SHP77 (cell line): ENCODE measurements at regions not wholly inside any gene's neighbourhood (a gene's known extent, or its start where the extent isn't known, plus 50 kb on each side); places are given as distances from the start of the nearest gene placed in this dataset.

Experiments used
- DNase-seq, 2 experiments: peaks; one replicate each; lab custom pipeline; 2025; lab: John Stamatoyannopoulos, UW

DNA sequence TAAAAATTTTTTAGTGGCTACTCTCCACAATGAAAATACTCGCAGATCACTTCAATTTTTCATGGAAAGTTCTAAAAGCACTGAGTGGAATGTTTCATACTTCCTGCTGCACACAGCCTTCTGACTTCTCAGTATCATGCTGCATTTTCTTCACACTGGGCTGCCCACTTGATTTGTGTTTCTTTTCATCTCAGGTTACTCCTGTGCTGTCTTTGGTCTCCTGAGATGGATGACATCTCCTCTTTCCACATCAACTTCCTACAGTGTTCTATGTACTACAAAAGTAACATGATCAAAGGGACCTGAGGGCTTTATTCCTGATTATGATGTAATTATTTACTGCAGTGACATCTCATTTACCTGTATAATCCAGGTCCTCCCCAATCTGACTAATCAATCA is 927.7 kb downstream of the ROBO2 start:
- no peak for DNase-seq

DNA sequence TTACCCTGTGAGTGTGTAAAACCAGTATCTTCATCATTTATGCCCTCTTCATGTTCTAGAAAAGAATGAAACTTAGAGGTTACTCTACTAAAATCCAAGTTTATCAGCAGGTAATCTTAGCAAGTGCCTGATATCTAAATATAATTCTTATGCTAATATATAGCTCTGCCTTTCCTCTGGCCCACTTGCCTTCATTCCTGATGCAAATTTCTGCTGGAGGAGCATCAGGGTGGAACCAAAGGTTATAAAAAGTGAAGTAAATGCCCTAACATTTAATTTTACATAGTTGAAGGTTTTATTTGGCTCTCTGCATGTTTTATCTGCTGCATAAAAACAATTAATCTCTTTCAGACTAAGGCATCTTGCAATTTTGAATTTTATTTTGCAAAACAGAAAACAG is 936.2 kb downstream of the ROBO2 start:
- no peak for DNase-seq

DNA sequence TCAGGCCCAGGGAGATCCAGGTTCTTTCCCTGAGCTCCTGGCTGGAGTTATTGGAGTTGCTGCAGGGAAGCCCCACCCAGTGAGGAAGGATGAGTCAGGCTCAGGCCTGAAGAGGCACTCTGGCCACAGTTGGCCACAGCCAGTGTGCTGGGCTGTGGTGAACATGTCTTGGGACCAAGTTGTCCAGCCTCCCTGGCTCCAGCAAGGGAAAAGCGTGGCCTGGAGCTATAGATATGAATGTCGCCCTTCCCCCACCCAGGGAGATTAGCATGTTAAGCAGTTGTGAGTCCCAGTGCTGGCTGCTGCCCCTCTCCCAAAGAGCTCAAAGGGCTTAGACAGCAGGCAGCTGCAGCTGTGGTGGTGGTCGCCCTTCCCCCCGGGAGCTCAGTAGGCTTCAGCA is 963.2 kb downstream of the ROBO2 start:
- DNase-seq, result no peak

DNA sequence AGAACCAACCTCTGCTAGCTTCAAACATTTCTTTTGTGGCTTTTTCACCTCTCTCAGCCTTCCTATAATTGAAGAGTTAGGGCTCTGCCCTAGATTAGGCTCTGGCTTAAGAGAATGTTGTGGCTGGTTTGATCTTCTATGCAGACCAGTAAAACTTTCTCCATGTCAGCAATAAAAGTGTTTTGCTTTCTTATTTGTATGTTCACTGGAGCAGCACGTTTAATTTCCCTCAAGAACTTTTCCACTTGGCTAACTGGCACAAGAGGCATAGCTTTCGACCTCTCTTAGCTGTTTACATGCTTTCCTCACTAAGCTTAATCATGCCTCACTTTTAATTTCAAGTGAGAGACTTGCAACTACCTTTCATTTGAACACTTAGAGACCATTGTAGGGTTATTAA is 964.7 kb downstream of the ROBO2 start:
- no peak for DNase-seq

DNA sequence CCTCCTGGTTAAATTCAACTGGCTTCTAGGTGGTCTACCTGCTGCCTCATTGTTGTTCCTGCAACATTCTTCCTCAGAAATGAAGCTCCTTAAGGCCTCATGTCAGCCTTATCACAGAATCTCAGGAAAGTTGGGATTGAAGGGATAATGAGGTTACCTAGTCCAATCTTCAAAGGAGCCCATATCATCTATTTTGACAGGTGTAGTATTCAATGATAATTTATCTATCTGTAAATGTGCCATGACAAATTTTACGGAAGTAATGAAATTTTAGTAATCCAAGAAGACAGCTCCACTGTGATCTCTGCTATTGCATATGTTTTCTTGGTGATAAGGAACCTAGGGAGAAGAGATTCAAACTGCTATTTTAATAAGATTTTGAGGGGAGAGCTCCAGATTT is 973.8 kb downstream of the ROBO2 start:
- no peak for DNase-seq

DNA sequence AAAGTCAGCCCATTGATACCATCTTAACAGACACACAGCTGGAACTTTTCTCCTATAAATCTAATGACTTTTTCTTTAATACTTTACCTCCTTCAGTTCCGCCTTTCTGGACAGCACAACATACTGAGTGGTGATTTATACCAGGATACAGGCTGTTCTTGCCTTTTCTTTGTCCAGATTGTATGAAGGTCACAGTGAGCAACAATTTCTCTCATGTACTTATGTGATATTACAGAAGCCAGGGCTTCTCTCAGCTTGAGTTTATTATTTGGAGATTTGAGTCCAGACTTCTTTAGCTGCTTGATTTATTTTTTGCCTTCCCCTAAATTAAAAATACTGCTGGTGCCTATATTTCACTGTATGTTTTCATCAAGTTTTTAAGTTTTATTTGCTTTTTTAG is 976.0 kb downstream of the ROBO2 start:
- no peak for DNase-seq

DNA sequence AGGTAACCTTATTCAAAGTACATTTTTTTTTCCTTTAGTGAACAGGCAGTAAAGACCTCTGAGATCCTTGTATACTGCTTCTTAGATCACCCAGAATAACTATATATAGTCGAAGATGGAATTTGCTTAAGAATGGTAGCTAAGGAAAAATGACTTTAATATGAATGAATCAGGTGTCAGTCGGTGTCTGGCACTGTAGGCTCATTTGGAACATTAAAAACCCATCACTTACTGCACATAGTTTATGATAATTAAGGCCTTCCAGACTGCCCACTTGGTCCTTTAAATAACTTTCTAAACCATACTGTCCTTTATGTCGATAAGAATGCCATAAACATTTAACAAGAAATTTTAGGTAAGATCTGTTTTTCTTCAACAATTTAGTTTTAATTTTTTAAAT is 981.8 kb downstream of the ROBO2 start:
- DNase-seq, result no peak

DNA sequence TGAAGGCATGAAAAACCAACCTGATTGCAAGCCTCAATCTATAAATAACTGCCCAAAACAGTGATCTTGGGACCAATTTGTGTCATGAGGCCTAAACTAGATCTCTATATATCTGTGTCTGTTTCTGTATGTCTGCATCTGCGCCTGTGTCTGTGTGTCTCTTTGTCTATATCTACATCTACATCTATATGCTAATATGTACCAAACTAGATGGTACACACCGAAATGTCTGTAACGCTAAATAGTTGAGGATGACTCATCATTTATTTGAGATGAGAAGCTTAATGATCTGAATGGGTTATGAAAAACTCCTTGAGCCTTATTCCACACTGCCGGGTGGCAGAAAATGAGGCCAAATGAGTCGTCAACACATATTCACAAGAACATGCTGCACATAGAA is 982.3 kb downstream of the ROBO2 start:
- peak in 1 of 2 experiments; percentile 3 for DNase-seq

DNA sequence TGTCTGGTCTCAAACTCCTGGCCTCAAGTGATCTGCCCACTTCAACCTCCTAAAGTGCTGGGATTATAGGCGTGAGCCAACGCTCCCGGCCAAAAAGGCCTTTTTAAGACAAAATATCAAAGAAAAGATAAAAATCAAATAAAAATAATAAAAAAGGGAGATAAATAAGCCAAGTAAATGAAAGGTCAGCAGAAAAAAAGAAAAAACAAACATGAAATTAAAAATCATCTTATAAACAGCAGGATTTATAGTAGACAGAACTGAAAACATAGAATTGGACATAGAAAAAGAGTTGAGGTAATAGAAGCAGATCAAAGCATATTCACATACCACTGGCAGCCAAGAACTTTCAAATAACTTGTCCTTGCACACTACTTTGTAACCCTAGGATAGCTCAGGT is 983.4 kb downstream of the ROBO2 start:
- DNase-seq, result no peak

DNA sequence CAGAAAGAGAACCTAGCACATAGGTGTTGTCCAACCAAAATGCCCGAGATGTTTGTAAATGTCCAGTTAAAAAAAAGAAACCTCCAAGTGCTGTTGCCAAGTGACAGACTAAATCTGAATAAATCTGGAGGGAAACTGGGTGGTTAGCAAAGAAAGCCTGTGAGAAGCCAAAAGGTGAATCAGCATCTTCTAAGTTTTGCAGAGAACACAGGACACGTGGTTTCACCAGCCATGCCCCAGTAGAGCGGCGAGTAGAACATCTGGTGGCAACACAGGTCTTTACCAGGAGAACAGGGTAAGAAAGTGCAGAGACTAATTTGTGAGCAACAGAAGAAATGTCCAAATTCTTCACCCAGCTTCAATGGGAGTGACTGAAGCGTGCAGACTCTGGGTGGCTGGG is 986.0 kb downstream of the ROBO2 start:
- DNase-seq, result no peak

DNA sequence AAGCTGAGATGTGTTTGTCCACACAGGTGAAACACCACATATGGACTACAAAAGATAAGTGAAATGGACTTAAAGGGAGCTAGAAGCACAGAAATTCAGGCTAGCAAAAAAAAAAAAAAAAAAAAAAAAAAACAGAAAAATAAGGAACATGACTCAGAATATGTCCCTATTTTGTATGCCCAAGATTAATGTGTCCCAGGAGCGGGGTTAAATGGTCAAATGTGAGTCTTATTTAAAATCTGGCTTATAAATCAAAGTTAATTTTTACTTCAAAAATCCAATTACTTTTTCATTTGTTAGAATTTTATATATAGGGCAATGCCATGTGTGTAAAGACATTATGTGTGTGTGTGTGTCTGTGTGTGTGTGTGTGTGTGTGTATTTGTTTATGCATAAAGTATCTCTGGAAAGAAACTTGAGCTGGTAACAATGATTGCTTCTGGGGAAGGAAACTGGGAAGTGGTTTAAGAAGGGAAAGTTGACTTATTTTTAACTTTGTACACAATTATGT is 986.5 kb downstream of the ROBO2 start:
- no peak for DNase-seq

DNA sequence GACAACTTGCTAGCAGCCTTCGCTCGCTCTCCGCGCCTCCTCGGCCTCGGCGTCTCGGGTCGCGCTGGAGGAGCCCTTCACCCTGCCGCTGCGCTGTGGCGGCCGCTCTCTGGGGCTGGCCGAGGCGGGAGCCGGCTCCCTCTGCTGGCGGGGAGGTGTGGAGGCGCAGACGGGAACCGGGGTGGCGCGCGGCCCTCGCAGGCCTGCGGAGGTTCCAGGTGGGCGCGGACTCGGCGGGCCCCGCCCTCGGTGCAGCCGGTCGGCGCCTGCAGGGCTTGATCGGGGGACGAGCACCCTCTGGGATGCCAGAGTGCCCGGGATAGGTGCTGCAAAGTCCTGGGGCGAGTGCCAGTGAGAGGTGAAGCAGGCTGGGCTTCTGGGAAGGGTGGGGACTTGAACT is 989.9 kb downstream of the ROBO2 start:
- DNase-seq, result no peak

DNA sequence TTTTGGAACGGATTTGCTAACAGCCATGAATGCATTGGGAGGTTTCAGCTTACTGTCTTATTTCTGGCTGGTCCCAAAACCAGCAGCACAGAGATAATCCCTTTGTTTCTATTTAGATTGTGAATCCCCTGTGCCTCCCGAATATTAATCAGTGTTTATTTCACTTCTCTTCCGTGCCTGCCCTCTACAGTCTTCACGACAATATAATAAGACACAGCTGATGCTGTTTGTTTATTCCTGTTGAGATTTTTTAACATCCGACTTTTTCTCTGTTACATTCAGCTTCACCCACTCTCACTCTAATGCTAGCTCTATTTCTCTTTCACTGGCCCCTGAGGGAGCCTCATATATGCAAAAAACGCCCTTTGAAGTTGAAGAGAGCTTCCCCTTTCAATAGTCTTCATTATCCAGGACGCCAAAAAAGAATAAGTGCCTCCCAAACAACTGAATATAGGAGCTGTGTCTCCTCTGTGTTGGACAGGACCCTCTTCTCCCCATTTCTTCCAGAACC is 995.3 kb downstream of the ROBO2 start:
- no peak for DNase-seq

DNA sequence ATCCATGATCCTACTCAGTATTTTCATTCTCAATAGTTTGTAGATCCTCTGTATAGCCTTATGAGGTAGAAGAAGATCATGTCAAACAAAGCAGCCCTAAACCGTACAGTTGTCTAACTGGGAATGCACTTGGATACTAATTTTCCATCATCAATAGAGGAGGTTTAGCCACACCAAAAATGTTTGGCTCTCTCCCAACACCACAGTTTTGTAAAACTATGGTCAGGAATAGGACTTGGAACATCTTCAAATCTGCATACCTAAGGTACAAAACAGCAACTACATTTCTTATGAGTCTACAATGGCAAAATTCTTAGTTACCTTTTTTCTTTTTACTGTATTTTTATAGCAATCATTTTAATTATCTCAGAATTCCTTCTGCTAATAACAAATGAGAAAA is 1001.6 kb downstream of the ROBO2 start:
- no peak for DNase-seq

DNA sequence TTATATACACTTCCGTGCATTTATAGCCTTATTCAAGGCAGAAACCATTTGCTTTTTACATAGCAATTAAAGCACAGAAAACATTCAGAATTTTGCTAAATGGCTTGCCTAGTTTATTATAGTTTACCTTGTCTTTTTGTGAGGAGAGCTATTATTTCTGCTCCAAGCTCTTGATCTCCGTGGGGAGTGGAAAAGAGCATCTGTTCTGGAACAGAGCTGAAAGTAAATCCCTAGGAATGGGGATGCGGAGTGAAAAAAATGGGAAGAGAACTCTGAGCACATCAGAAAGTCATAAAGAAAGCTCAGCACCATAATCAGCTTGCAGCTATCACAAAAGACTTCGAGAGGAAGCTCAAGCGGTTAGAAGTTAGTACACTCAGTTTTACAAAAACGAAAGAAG is 1006.7 kb downstream of the ROBO2 start:
- DNase-seq, result no peak

DNA sequence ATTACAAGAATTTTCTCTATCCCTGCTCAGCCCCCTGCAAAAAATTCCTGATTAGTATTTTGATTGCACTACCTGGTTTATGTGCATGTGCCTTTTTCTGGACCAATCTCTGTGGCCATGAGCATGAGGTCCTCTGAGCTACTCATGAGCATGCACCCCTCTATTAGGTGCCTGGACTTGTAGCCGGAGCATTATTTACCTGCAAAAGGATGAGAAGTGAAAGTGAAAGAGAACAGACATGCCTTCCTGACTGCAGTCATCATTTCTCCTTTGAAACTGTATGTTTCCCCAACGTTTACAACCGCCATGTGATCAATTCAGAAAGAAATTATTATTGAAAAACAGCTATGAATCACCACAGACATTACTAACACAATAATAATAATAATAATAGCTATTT is 1008.8 kb downstream of the ROBO2 start:
- no peak for DNase-seq

DNA sequence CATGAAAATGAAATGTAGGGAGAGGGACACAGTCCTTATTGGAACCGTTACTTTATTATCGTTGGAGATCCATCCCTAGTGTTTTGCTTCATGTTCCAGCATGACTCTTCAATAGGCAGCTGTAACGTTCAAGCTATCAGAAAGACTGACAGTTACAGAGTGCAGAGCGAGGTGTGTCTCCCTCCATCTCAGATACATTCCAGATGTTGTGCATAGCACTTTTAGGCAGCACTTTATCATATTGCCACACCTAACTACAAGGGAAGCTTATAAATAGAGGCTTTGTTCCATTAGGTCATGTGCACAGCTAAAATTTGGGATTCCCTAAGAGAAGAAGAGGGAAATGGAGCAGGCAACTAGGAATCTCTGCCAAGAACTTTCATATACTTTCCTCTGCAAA is 1009.6 kb downstream of the ROBO2 start:
- no peak for DNase-seq

DNA sequence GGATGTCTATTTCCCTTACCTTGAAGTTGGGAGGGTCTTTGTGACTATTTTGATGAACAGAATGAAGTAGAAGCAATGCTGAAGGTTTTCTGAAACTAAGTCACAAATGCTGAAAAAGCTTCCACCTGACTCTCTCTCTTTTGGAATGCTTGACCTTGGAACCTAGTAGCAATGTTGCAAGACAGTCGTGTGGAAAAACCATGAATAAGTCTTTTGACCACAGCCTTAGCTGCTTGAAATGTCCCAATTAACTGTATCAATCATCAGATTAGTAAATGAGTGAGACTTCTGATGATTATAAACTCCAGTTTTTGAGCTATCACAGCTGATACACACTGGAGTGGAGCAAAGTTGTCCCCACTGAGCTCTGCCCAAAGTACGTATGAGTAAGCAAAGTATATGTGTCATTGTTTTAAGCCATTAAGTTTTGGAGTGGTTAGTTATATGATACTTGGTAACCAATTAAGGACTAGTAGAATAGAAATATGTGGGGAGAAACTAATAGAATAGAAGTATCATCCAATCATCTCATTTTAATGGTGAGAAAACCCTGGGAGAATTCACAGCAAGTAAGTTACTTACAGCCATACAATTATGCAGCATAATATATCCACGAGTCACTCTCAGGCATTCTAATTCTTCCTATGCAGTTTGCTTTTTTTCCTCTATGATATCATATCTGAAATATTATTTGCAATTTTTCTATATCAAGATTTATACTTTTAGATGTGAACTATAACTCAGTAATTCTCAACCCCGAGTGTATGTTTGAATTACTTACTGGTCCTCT is 1010.6 kb downstream of the ROBO2 start:
- no peak for DNase-seq

DNA sequence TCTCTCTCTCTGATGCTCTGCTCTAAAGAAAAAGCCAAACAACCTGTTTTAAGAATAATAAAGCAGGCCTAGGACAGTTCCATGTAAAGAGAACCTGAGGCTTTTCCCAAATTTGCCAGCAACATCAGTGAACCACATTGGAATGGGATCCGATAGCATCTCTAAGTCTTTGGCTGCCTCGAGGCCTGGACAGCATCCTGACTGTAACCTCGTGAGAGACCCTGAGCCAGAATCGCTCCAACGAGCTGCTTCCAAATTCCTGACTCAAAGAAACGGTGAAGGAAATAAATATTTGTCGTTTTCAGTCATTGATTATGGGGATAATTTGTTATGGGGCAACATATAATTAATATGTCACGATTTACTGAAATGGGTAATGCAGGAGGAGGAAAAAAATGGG is 1012.8 kb downstream of the ROBO2 start:
- no peak for DNase-seq

DNA sequence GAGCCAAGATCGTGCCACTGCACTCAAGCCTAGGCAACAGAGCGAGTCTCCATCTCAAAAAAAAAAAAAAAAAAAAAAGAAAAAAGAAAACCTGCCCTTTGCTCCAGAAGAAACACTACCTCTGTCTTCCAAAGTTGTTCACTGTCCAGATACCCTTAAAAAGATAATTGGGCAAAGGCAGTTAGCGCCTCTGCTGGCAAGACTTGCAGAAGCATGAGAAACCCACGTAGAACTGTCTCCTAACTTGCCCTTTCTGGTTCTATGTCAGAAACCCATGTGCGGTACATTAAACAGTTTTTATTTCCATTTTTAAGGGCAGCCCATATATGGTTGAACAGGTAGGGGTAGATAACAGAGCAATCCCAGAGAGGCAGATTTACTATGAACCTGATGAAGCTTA is 1026.4 kb downstream of the ROBO2 start:
- no peak for DNase-seq

DNA sequence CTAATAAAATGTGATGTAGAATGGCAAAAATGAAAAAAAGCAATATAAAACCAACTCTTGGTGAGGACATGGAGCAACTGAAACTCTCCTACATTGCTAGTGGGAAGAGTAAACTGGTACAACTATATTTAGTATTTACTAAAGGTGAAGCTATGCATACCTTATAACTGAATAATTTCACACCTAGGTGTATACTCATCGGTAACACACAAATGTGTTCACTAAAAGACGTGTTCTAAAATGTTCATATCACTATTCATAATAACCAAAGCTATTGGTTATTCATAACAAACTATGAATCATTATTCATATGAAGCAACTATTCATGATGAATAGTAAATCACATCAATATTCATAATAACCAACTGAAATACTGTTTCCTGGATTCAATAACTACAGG is 1030.3 kb downstream of the ROBO2 start:
- DNase-seq, result no peak

DNA sequence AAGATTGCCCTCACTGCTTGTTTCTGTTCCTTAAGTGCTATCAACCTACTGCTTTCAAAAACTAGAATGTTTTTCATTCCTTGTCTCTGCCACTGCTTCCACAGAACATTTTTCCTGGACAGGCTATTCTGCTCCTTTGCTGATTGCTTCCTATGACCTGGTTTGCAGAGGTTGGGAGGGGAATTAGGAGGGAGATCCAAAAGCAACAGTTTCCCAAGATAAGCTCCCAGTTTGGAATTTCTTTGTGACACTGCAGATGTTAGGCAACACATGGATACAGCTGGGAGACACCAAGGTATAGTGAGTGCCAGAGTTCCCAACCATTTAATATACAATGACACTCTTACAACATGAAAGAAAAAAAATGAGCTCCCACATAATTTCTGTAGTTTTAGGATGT is 1036.5 kb downstream of the ROBO2 start:
- no peak for DNase-seq

DNA sequence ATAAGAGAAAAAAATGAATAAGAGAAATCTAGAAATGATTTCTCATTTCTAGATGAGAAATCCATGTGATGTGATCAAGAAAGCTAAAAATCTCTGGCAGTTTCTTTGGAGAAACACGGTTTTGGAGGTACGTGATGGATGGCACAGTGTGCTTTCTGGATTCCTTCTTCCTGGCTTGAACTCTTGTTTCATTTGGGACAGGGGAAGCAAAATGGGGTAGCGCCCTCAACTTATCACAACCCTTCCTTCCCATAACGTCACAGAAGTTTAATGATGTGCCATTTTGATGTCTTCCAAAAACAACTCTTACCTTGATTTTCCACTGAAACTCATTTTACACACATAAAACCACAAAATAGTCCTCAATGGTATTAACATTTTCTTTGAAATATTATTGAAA is 1037.3 kb downstream of the ROBO2 start:
- DNase-seq, result no peak

DNA sequence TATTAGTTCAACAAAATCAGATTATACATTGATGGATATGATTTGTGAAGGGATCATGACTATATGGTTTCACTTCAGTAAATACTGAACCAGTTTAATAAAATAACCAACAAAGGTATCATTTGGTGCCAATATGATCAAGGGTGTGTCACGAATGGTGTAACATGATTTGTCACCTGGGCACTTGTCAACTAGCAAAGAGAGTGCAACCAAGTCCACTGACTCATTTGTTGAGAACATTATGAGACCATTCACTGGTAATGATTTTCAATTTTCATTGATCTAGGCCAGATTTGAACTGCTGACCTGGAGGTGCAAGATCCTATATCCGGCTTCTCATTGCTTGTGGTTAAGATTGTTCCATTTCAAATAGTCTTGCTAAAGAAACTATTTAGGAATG is 1037.9 kb downstream of the ROBO2 start:
- no peak for DNase-seq
